ENCODE measurements at regions not wholly inside any gene's neighbourhood (a gene's known extent, or its start where the extent isn't known, plus 50 kb on each side); places are given as distances from the start of the nearest gene placed in this dataset.
"Not testable (repeated sequence)": the region's sequence is repeated elsewhere in the genome, so short reads cannot be mapped to it uniquely, and the experiment has no call there.

DNA sequence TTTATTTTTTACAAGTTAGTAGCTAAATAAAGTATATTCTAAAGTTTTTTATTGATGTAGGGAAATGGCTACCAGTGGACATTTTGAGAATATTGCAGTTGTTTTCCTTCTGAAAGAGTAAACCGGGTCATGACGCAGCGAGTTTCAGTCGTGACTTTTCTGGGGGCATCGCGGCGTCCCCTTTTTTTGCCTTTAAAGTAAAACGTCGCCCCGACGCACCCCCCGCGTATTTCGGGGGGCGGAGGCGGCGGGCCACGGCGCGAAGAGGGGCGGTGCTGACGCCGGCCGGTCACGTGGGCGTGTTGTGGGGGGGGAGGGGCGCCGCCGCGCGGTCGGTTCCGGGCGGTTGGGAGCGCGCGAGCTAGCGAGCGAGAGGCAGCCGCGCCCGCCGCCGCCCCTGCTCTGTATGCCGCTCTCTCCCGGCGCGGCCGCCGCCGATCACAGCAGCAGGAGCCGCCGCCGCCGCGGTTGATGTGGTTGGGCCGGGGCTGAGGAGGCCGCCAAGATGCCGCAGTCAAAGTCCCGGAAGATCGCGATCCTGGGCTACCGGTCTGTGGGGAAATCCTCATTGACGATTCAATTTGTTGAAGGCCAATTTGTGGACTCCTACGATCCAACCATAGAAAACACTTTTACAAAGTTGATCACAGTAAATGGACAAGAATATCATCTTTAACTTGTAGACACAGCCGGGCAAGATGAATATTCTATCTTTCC lies 57.5 kb downstream of the SYT15B start:
- not testable (repeated sequence) for TF ChIP-seq POLR2AphosphoS5, POLR2A (IDR thresholded peaks at IDR 0.05; ENCODE audit: low read depth, low read length)

All from GM12891 (cell line).